ENCODE measurements at regions not wholly inside any gene's neighbourhood (a gene's known extent, or its start where the extent isn't known, plus 50 kb on each side); places are given as distances from the start of the nearest gene placed in this dataset.

- TF ChIP-seq POLR2AphosphoS5 (IDR thresholded peaks at IDR 0.05; ENCODE audit: low read depth, low read length), result no peak
- no peak for TF ChIP-seq FOXP2 (optimal IDR thresholded peaks at IDR 0.05; ENCODE audit: borderline replicate concordance, extremely low read depth, extremely low read length, insufficient read depth)
- TF ChIP-seq TAF1 (IDR thresholded peaks at IDR 0.05; ENCODE audit: borderline replicate concordance, insufficient read depth, low read length), result no peak
- no peak for TF ChIP-seq REST (IDR thresholded peaks at IDR 0.05; ENCODE audit: insufficient read depth in 1 of 2, low read depth in 2 of 2, low read length in 2 of 2)
- TF ChIP-seq SIN3A (IDR thresholded peaks at IDR 0.05; ENCODE audit: borderline replicate concordance, insufficient read depth, low read length), result no peak
These were observed 69.8 kb downstream of the CD83 start for GRCh38 chr6:14187406-14187805.

DNA sequence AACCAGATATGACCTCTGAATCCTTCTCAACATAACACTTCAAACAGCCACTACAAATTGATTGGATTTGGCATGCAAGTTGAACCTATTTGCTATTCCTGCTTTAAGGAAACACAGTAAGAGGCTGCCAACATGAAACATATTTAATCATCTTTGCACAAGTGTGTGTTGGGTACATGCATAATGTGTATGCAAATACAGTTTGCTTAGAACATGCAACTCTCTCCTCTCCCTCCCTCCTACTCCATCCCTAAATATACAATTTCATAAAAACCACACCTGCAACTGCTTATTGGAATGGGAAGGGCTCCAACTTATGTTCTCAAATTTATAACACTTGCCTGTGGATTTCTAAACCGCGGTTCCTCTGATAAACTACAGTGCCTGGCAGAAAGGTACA is 71.5 kb downstream of the CD83 start:
- TF ChIP-seq SIN3A (IDR thresholded peaks at IDR 0.05; ENCODE audit: borderline replicate concordance, insufficient read depth, low read length), result no peak
- no peak for TF ChIP-seq TAF1 (IDR thresholded peaks at IDR 0.05; ENCODE audit: borderline replicate concordance, insufficient read depth, low read length)
- no peak for TF ChIP-seq POLR2AphosphoS5 (IDR thresholded peaks at IDR 0.05; ENCODE audit: low read depth, low read length)
- TF ChIP-seq FOXP2 (optimal IDR thresholded peaks at IDR 0.05; ENCODE audit: borderline replicate concordance, extremely low read depth, extremely low read length, insufficient read depth), result no peak
- TF ChIP-seq REST (IDR thresholded peaks at IDR 0.05; ENCODE audit: insufficient read depth in 1 of 2, low read depth in 2 of 2, low read length in 2 of 2), result no peak

GRCh38 chr6:14190191-14190928 is 72.8 kb downstream of the CD83 start:
- TF ChIP-seq FOXP2 (optimal IDR thresholded peaks at IDR 0.05; ENCODE audit: borderline replicate concordance, extremely low read depth, extremely low read length, insufficient read depth) (no peak), TAF1 (IDR thresholded peaks at IDR 0.05; ENCODE audit: borderline replicate concordance, insufficient read depth, low read length) (no peak), POLR2AphosphoS5 (IDR thresholded peaks at IDR 0.05; ENCODE audit: low read depth, low read length) (no peak), REST (IDR thresholded peaks at IDR 0.05; ENCODE audit: insufficient read depth in 1 of 2, low read depth in 2 of 2, low read length in 2 of 2) (no peak), SIN3A (IDR thresholded peaks at IDR 0.05; ENCODE audit: borderline replicate concordance, insufficient read depth, low read length) (no peak)

DNA sequence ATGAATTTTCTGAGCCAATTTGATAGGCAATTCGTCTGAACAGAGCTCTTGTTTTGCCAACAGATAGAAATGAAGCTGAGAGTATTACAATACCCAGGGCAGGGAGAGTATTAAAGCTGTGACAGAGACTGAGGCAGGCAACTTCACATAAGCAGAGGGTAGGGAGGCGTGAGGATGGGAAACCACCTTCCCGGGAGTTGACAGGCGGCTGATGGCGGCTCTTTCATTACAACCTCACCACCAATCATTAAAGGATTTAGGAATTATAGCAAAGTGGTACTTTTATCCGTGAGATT is 73.3 kb downstream of the CD83 start:
- TF ChIP-seq SIN3A (IDR thresholded peaks at IDR 0.05; ENCODE audit: borderline replicate concordance, insufficient read depth, low read length) (no peak), REST (IDR thresholded peaks at IDR 0.05; ENCODE audit: insufficient read depth in 1 of 2, low read depth in 2 of 2, low read length in 2 of 2) (no peak), TAF1 (IDR thresholded peaks at IDR 0.05; ENCODE audit: borderline replicate concordance, insufficient read depth, low read length) (no peak), POLR2AphosphoS5 (IDR thresholded peaks at IDR 0.05; ENCODE audit: low read depth, low read length) (no peak), FOXP2 (optimal IDR thresholded peaks at IDR 0.05; ENCODE audit: borderline replicate concordance, extremely low read depth, extremely low read length, insufficient read depth) (no peak)
